ENCODE measurements at regions not wholly inside any gene's neighbourhood (a gene's known extent, or its start where the extent isn't known, plus 50 kb on each side); places are given as distances from the start of the nearest gene placed in this dataset.

GRCh38 chr7:25537662-25538375 is 309.5 kb upstream of the NPVF start:
- intact Hi-C loops (cut with DNase I) = no loop called here
- no peaks in the 10 kb centered on the region for H3K9me3 ChIP-seq
- no peaks in the 10 kb centered on the region for H3K27me3 ChIP-seq
- 72% methylated on average over 2 of the region's 3 CpGs for WGBS
- no peak overlapping the region for H3K4me3 ChIP-seq
- peak overlapping the region in 2 of 4 donors; percentile 24 to 32 for H3K27ac ChIP-seq (replicated peaks in 1 of 4)
- no peak for DNase-seq (ENCODE audit: extremely low spot score)
- H3K4me1 ChIP-seq = peaks cover 0 to 34% (median 28%) of the 10 kb centered on the region in 4 donors
- no peak for TF ChIP-seq POLR2AphosphoS5 (IDR thresholded peaks at IDR 0.05)
- no peak for TF ChIP-seq CTCF (IDR thresholded peaks at IDR 0.05)
- TF ChIP-seq POLR2A (IDR thresholded peaks at IDR 0.05; ENCODE audit: low read depth) = no peak
- no peak for TF ChIP-seq EP300 (IDR thresholded peaks at IDR 0.05)
- H3K36me3 ChIP-seq = no peaks in the 10 kb centered on the region

DNA sequence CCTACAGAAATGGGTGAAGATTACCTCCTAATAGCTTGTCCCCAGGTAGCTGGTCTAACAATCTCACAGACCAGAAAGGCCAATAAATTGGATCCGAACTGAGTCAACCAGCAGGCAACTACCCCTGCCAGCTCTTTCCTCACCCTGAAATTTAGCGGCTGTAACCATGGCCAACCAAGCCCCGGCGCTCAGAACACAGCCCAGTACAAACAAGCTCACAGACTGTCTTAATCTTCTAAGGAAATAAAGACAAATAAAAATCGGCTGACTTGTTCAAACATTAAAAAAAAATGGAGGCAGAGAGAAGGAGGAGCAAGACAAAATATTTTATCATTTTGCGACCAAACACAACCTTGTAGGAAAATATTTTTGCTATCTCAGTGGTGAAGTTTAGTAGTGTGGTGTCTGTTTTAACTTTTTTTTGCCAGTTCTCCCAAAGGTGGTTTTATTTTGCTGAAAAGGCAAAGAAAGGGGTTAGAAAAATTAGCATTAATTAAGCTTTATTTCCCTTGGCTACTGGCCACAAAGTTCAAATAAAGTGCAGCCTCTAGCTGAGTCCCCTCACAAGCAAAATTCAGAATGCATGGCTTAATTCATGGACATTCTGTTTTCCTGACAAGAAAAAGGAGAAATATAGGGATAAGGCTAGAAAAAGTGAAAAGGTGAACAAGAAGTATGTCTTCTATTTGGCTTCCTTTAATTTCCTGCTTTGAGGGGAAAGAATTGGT is 313.0 kb upstream of the NPVF start:
- TF ChIP-seq POLR2AphosphoS5 (IDR thresholded peaks at IDR 0.05) (no peak), CTCF (IDR thresholded peaks at IDR 0.05) (no peak), POLR2A (IDR thresholded peaks at IDR 0.05; ENCODE audit: low read depth) (no peak), EP300 (IDR thresholded peaks at IDR 0.05) (no peak)
- intact Hi-C loops (cut with DNase I) = no loop called here
- peaks cover 0 to 24% (median 18%) of the 10 kb centered on the region in 4 donors for H3K4me1 ChIP-seq
- H3K9me3 ChIP-seq = no peaks in the 10 kb centered on the region
- no peak overlapping the region for H3K4me3 ChIP-seq
- 83% methylated on average over 6 of the region's 6 CpGs for WGBS
- H3K27ac ChIP-seq (replicated peaks in 1 of 4) = no peak overlapping the region
- no peaks in the 10 kb centered on the region for H3K36me3 ChIP-seq
- DNase-seq (ENCODE audit: extremely low spot score) = no peak
- no peaks in the 10 kb centered on the region for H3K27me3 ChIP-seq

GRCh38 chr7:25541877-25542276 is 313.6 kb upstream of the NPVF start:
- DNase-seq (ENCODE audit: extremely low spot score) = no peak
- no peaks in the 10 kb centered on the region for H3K27me3 ChIP-seq
- TF ChIP-seq POLR2AphosphoS5 (IDR thresholded peaks at IDR 0.05) = no peak
- TF ChIP-seq POLR2A (IDR thresholded peaks at IDR 0.05; ENCODE audit: low read depth) = no peak
- TF ChIP-seq EP300 (IDR thresholded peaks at IDR 0.05) = no peak
- no peak for TF ChIP-seq CTCF (IDR thresholded peaks at IDR 0.05)
- no peak overlapping the region for H3K4me3 ChIP-seq
- peaks cover 0 to 18% (median 12%) of the 10 kb centered on the region in 4 donors for H3K4me1 ChIP-seq
- no peaks in the 10 kb centered on the region for H3K36me3 ChIP-seq
- 79% methylated on average over 3 of the region's 3 CpGs for WGBS
- H3K9me3 ChIP-seq = no peaks in the 10 kb centered on the region
- H3K27ac ChIP-seq (replicated peaks in 1 of 4) = no peak overlapping the region
- intact Hi-C loops (cut with DNase I) = no loop called here

GRCh38 chr7:25543210-25543609 is 314.9 kb upstream of the NPVF start:
- no peaks in the 10 kb centered on the region for H3K27me3 ChIP-seq
- TF ChIP-seq POLR2A (IDR thresholded peaks at IDR 0.05; ENCODE audit: low read depth) (no peak), CTCF (IDR thresholded peaks at IDR 0.05) (no peak), EP300 (IDR thresholded peaks at IDR 0.05) (no peak), POLR2AphosphoS5 (IDR thresholded peaks at IDR 0.05) (no peak)
- WGBS = 86% methylated on average over 7 of the region's 7 CpGs
- no peaks in the 10 kb centered on the region for H3K36me3 ChIP-seq
- no peaks in the 10 kb centered on the region for H3K9me3 ChIP-seq
- H3K4me1 ChIP-seq = peaks cover 0 to 7% (median 3%) of the 10 kb centered on the region in 4 donors
- no peak for DNase-seq (ENCODE audit: extremely low spot score)
- no peak overlapping the region for H3K4me3 ChIP-seq
- intact Hi-C loops (cut with DNase I) = no loop called here
- no peak overlapping the region for H3K27ac ChIP-seq (replicated peaks in 1 of 4)
